Neural progenitor cell (in vitro differentiated cells): ENCODE measurements at regions not wholly inside any gene's neighbourhood (a gene's known extent, or its start where the extent isn't known, plus 50 kb on each side); places are given as distances from the start of the nearest gene placed in this dataset.
"Not testable (repeated sequence)": the region's sequence is repeated elsewhere in the genome, so short reads cannot be mapped to it uniquely, and the experiment has no call there.

Experiments used
- DNase-seq: peaks from one replicate; pipeline ENCODE4 v3.0.0-alpha.2; 2016; ENCODE audit warnings: low spot score
- H2AFZ ChIP-seq: fragments of 200-600 bp; sonication (generic); replicated peaks from 2 replicates; pipeline ENCODE4 v1.6.1; 2016; ENCODE audit warnings: antibody characterized with exemption
- H3F3A ChIP-seq: fragments of 200-600 bp; sonication (generic); 2 replicates; pipeline ENCODE4 v1.6.1; 2016; ENCODE audit warnings: antibody characterized with exemption, low read depth
- H3K27ac ChIP-seq: fragments of 200-600 bp; sonication (generic); 2 replicates; pipeline ENCODE4 v1.5.1; 2016; ENCODE audit warnings: mild to moderate bottlenecking
- H3K27me3 ChIP-seq: fragments of 200-600 bp; sonication (generic); 2 replicates; pipeline ENCODE4 v1.6.1; 2016; ENCODE audit warnings: mild to moderate bottlenecking, moderate library complexity
- H3K36me3 ChIP-seq: fragments of 200-600 bp; sonication (generic); 2 replicates; pipeline ENCODE4 v1.5.1; 2016
- H3K4me1 ChIP-seq: fragments of 200-600 bp; sonication (generic); 2 replicates; pipeline ENCODE4 v1.6.1; 2016; ENCODE audit warnings: mixed run types
- H3K4me2 ChIP-seq: fragments of 200-600 bp; sonication (generic); 2 replicates; pipeline ENCODE4 v1.6.1; 2016
- H3K4me3 ChIP-seq: fragments of 200-600 bp; sonication (generic); 2 replicates; pipeline ENCODE4 v1.5.1; 2016
- H3K79me2 ChIP-seq: fragments of 200-600 bp; sonication (generic); 2 replicates; pipeline ENCODE4 v1.6.1; 2016; ENCODE audit warnings: low read depth
- H3K9ac ChIP-seq: fragments of 200-600 bp; sonication (generic); 2 replicates; pipeline ENCODE4 v1.6.1; 2016
- H3K9me3 ChIP-seq: fragments of 200-600 bp; sonication (generic); 2 replicates; pipeline ENCODE4 v1.5.1; 2016; ENCODE audit warnings: low read depth
- H4K20me1 ChIP-seq: fragments of 200-600 bp; sonication (generic); 2 replicates; pipeline ENCODE4 v1.6.1; 2016; ENCODE audit warnings: low read depth
- H3K27ac Mint-ChIP-seq: 3 replicates; pipeline ENCODE4 v1.8.0; 2021; ENCODE audit warnings: mixed read lengths
- H3K27me3 Mint-ChIP-seq: 2 replicates; pipeline ENCODE4 v1.8.0; 2022; ENCODE audit warnings: low read depth, mild to moderate bottlenecking, inconsistent platforms, moderate library complexity, mixed read lengths; ENCODE audit not compliant: insufficient read depth
- H3K36me3 Mint-ChIP-seq: 3 replicates; pipeline ENCODE4 v1.8.0; 2021; ENCODE audit warnings: mixed read lengths
- H3K4me1 Mint-ChIP-seq: 3 replicates; pipeline ENCODE4 v1.8.0; 2021; ENCODE audit warnings: mixed read lengths
- H3K4me3 Mint-ChIP-seq: 3 replicates; pipeline ENCODE4 v1.8.0; 2021; ENCODE audit warnings: mild to moderate bottlenecking, moderate library complexity, mixed read lengths
- H3K9me3 Mint-ChIP-seq: 3 replicates; pipeline ENCODE4 v1.8.0; 2020; ENCODE audit warnings: mixed read lengths
- EZH2 ChIP-seq: fragments of 200-600 bp; sonication (generic); IDR thresholded peaks from 2 replicates; pipeline ENCODE4 v1.6.1; 2017; ENCODE audit warnings: antibody characterized with exemption, mild to moderate bottlenecking, moderate library complexity
- EZH2phosphoT487 ChIP-seq: fragments of 200-600 bp; sonication (generic); IDR thresholded peaks from 2 replicates; pipeline ENCODE4 v1.6.1; 2017; ENCODE audit warnings: antibody characterized with exemption
- TF ChIP-seq, protein P1 (sequence below): fragments of 200-600 bp; sonication (generic); IDR thresholded peaks from 2 replicates; pipeline ENCODE4 v1.5.1; 2017; ENCODE audit warnings: antibody characterized with exemption, mild to moderate bottlenecking

DNA sequence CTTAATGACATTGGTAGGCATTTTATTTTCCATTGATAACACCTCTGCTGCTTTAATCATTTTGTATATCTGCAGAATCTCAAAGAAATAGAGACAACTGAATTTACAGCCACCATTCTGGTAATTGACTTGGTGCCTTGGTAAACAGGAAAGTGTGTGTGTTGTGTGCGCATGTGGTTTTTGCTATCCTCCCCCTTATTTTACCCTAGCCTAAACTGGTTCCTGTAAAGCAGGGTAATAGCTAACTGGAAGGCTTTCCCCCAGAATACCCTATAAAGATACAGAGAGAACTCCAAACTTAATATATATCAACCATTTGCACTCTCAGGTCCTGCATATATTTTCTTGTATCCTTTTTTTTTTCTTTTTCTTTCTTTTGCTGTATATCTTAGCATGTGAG, 149.5 kb upstream of the ADGRL4 start:
- TF ChIP-seq, protein P1, sequence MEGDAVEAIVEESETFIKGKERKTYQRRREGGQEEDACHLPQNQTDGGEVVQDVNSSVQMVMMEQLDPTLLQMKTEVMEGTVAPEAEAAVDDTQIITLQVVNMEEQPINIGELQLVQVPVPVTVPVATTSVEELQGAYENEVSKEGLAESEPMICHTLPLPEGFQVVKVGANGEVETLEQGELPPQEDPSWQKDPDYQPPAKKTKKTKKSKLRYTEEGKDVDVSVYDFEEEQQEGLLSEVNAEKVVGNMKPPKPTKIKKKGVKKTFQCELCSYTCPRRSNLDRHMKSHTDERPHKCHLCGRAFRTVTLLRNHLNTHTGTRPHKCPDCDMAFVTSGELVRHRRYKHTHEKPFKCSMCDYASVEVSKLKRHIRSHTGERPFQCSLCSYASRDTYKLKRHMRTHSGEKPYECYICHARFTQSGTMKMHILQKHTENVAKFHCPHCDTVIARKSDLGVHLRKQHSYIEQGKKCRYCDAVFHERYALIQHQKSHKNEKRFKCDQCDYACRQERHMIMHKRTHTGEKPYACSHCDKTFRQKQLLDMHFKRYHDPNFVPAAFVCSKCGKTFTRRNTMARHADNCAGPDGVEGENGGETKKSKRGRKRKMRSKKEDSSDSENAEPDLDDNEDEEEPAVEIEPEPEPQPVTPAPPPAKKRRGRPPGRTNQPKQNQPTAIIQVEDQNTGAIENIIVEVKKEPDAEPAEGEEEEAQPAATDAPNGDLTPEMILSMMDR: no peak
- TF ChIP-seq EZH2 (no peak), EZH2phosphoT487 (no peak)
- no peak overlapping the region for H2AFZ ChIP-seq
- DNase-seq: no peak
- no peaks in the 10 kb centered on the region for H3K9me3 ChIP-seq
- Mint-ChIP-seq H3K27me3 (no peaks in the 10 kb centered on the region), H3K36me3 (no peaks in the 10 kb centered on the region), H3K9me3 (no peaks in the 10 kb centered on the region), H3K4me3 (no peak overlapping the region), H3K27ac (no peak overlapping the region), H3K4me1 (no peaks in the 10 kb centered on the region)
- H3K4me1 ChIP-seq: no peaks in the 10 kb centered on the region
- no peak overlapping the region for H3K4me2 ChIP-seq
- H3K27ac ChIP-seq: no peak overlapping the region
- H3K4me3 ChIP-seq: no peak overlapping the region
- H3F3A ChIP-seq: no peaks in the 10 kb centered on the region
- no peaks in the 10 kb centered on the region for H3K79me2 ChIP-seq
- no peak overlapping the region for H3K9ac ChIP-seq
- H4K20me1 ChIP-seq: no peaks in the 10 kb centered on the region
- no peaks in the 10 kb centered on the region for H3K27me3 ChIP-seq
- no peaks in the 10 kb centered on the region for H3K36me3 ChIP-seq

DNA sequence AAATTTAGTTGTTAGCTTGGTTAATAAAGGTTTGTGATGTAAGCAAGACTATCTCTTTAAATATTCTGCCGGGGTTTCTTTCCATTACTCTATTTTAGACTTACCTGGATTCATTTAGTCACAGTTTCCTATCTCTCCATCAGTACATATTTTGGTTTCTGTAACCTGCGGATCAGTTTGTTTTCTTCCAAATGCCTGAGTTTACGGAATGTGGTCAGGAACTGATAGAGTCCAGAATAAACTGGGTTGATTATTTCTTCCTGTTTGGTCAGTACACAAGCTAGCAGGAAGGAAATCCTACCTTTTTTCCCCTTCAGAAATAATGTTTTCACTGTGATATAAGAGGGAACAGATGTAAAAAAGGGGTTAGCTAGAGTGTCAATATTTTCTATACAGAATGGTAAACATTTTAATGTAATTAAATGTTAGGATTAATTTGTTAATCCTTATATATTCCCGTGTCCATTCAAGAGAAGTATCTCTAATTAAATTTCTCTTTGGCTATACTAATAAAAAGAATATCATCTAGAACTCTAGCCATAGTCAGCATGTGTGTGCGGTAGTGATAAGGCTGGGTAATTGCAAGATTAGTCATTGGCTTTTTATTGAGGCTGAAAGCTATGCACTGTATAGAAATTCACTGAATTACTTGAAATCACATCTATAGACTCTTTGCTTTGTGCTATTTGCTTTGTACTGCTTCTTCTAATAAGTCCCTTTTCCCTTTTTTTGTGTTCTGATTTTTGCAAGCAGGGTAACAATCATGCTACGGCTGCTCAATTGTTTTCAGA, 144.7 kb upstream of the ADGRL4 start:
- H3K4me3 Mint-ChIP-seq: no peak overlapping the region

DNA sequence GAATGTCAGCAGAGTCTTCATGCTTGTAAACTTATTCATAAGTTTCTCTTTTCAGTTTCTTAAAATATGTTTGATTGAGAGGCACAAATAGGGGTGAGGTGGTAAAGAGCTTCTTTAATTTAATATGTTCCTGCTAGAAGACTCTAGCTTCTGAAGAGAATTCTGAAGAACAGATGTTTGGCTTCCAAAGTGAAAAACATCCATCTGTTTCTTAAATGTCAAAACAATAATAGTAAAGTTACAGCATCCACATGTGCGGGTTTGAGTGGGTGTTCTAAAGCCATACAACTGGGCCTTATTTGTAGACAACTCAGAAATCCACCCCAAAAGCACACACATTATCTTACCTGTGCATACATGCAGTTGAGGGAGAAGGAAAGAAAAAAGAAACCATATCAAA, 144.0 kb upstream of the ADGRL4 start:
- DNase-seq: no peak
- H3K79me2 ChIP-seq: no peaks in the 10 kb centered on the region
- Mint-ChIP-seq H3K27me3 (no peaks in the 10 kb centered on the region), H3K36me3 (no peaks in the 10 kb centered on the region), H3K4me1 (no peaks in the 10 kb centered on the region), H3K9me3 (no peaks in the 10 kb centered on the region), H3K27ac (no peak overlapping the region), H3K4me3 (no peak overlapping the region)
- H3K4me2 ChIP-seq: no peak overlapping the region
- H2AFZ ChIP-seq: no peak overlapping the region
- no peaks in the 10 kb centered on the region for H4K20me1 ChIP-seq
- H3K27ac ChIP-seq: no peak overlapping the region
- H3K27me3 ChIP-seq: no peaks in the 10 kb centered on the region
- no peaks in the 10 kb centered on the region for H3K4me1 ChIP-seq
- no peaks in the 10 kb centered on the region for H3K9me3 ChIP-seq
- TF ChIP-seq EZH2 (no peak), EZH2phosphoT487 (no peak)
- TF ChIP-seq, protein P1: no peak
- no peaks in the 10 kb centered on the region for H3K36me3 ChIP-seq
- no peak overlapping the region for H3K4me3 ChIP-seq
- H3F3A ChIP-seq: no peaks in the 10 kb centered on the region
- H3K9ac ChIP-seq: no peak overlapping the region

More for the DNA sequence above, 144.7 kb upstream of the ADGRL4 start:
- Mint-ChIP-seq H3K27me3 (no peaks in the 10 kb centered on the region), H3K4me1 (no peaks in the 10 kb centered on the region), H3K9me3 (no peaks in the 10 kb centered on the region), H3K36me3 (no peaks in the 10 kb centered on the region), H3K27ac (no peak overlapping the region)
- Histone ChIP-seq H3K27me3 (no peaks in the 10 kb centered on the region), H4K20me1 (no peaks in the 10 kb centered on the region), H3K4me2 (no peak overlapping the region), H3F3A (no peaks in the 10 kb centered on the region), H2AFZ (no peak overlapping the region), H3K79me2 (no peaks in the 10 kb centered on the region), H3K4me1 (no peaks in the 10 kb centered on the region), H3K4me3 (no peak overlapping the region), H3K9me3 (no peaks in the 10 kb centered on the region), H3K36me3 (no peaks in the 10 kb centered on the region), H3K27ac (no peak overlapping the region), H3K9ac (no peak overlapping the region)
- TF ChIP-seq, protein P1: no peak
- TF ChIP-seq EZH2: no peak
- no peak for TF ChIP-seq EZH2phosphoT487
- no peak for DNase-seq

DNA sequence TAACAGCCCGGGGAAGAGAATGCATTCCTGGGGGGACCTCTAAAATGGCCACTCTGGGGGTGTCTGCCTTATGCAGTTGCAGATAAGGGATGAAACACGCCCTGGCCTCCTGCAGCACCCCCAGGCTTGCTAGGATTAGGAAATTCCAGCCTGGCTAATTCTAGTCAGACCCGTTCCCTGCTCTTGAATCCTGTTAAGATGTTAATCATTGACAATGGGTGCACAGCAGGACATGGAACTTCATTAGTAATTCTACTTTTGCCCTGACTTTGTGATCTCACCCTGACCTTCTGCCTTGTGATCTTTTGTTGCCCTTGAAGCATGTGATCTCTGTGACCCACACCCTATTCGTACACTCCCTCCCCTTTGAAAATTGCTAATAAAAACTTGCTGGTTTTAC, 131.7 kb upstream of the ADGRL4 start:
- not testable (repeated sequence) for H3K27me3 Mint-ChIP-seq, H3K9ac ChIP-seq, H3K79me2 ChIP-seq, H3K4me2 ChIP-seq, H3K36me3 ChIP-seq, H3K4me3 ChIP-seq, H3F3A ChIP-seq, H2AFZ ChIP-seq, DNase-seq, H4K20me1 ChIP-seq, H3K36me3 Mint-ChIP-seq, H3K4me1 ChIP-seq, H3K27me3 ChIP-seq, H3K9me3 ChIP-seq, H3K4me1 Mint-ChIP-seq, H3K27ac ChIP-seq
- peak overlapping the region; percentile 74 for H3K27ac Mint-ChIP-seq
- peaks cover 25% of the 10 kb centered on the region for H3K9me3 Mint-ChIP-seq
- H3K4me3 Mint-ChIP-seq: peak overlapping the region; percentile 41
